Cardiac fibroblast (primary cell): ENCODE measurements at regions not wholly inside any gene's neighbourhood (a gene's known extent, or its start where the extent isn't known, plus 50 kb on each side); places are given as distances from the start of the nearest gene placed in this dataset.

Experiments
- DNase-seq, 2 donors: peaks; one replicate each; pipeline versions ENCODE4 v3.0.0 to v3.0.0-alpha.2; 2010; ENCODE audit warnings: low read depth in 2 of 2
- H3K4me3 ChIP-seq, 2 donors: replicated peaks in 1 of 2; 1 replicate in 1 of 2; 2 replicates in 1 of 2; pipeline ENCODE4 v1.5.1; 2011; ENCODE audit warnings: low read depth in 2 of 2, low read length in 2 of 2, mild to moderate bottlenecking in 2 of 2, moderate library complexity in 1 of 2
- CTCF ChIP-seq: IDR thresholded peaks from one replicate; pipeline ENCODE4 v1.5.1; 2011; ENCODE audit warnings: low read depth, mild to moderate bottlenecking, low read length, inconsistent platforms

DNA sequence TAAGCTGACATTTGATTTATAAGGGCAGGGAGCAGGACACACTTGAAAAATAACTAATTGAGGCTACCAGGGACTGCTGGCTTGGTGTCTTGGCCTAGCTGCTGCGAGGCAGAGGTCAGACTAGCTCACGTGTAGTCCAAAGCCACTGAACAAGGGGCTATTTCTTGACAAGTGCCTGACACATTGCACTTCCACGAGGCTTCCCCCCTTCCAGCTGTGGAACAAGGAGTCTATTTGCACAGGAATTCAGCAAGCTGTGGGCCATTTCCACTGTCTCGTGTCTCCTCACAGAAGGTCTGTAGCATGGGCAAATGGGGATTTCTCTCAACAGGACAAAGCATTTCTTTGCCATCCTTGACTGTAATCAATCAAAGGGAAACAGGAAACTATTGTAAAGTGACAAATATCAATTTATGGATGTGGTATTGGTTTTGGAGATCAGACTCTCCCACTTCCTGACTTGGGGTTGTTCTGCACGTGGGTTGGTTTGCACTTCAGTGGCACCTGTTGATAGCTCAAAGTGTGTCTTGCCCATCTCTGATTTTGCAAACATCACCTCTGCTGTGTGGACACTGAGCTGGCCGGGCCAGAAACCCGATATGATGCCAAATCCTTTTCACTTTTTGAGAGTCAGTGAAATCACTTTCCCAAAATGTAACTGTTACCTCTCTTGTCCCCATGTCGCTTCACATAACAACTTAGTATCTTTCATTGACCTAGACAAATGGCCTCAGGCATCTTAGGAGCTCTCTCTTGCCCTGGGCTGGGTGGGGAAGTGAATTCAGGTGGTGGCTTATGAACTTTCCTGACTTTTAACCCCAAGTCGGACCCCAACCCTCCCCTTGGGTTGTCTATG is 107.4 kb upstream of the MAMLD1 start:
- DNase-seq, result no peak
- no peak for TF ChIP-seq CTCF
- no peak overlapping the region for H3K4me3 ChIP-seq

- TF ChIP-seq CTCF, result no peak
- H3K4me3 ChIP-seq, result no peak overlapping the region
- DNase-seq, result no peak
These were observed 106.8 kb upstream of the MAMLD1 start for GRCh38 chrX:150256297-150256650.

DNA sequence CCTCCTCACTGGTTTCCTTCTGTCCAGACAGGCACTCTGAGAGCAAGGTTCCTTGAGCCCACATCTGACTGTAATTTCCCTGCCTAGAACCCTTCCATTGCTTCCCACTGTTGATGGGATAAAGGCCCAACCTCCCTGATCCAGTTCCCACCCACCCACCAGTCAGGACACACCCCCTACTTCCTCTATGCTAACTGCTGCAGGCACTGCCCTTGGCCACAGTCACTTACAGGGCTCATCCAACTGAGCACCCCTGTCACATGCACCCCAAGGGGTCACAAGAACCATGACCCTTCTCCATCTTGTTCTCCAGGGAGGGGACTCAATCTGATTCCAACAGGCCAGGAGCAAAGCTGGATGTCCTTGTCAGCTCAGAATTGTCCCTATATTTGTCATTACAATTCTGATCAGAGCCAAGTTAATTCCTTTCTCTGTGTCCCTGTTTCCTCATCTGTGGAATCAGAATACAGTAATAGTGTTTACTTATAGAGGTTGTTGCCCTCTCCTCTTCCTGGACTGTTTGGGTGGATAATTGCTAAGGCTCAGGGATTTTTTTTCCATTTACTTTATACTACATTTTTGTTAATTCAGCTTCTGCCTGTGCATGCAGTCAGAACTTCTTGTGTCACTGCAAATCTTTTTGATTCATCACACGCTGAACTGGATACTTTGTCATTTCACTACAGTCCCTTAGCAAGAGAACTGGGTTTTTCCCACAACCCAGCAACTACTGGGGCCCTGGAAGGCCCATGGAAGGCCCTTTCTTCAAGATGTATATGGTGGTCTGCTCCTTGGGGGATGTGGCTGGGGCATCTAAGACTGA is 105.6 kb upstream of the MAMLD1 start:
- TF ChIP-seq CTCF, result no peak
- no peak for DNase-seq
- H3K4me3 ChIP-seq, result no peak overlapping the region

DNA sequence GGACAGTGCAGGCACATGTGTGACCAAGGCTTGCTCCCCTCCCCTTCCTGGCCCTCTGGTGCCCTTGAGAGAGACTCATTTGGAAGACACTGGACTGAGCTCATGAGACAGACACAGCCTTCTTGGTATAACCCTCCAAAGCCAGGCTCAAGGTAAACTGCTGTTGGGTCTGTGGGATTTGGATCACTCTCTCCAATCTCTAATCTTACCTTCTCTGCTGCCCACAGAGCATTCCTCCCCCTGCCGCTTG is 105.0 kb upstream of the MAMLD1 start:
- no peak for DNase-seq
- no peak overlapping the region for H3K4me3 ChIP-seq
- no peak for TF ChIP-seq CTCF

DNA sequence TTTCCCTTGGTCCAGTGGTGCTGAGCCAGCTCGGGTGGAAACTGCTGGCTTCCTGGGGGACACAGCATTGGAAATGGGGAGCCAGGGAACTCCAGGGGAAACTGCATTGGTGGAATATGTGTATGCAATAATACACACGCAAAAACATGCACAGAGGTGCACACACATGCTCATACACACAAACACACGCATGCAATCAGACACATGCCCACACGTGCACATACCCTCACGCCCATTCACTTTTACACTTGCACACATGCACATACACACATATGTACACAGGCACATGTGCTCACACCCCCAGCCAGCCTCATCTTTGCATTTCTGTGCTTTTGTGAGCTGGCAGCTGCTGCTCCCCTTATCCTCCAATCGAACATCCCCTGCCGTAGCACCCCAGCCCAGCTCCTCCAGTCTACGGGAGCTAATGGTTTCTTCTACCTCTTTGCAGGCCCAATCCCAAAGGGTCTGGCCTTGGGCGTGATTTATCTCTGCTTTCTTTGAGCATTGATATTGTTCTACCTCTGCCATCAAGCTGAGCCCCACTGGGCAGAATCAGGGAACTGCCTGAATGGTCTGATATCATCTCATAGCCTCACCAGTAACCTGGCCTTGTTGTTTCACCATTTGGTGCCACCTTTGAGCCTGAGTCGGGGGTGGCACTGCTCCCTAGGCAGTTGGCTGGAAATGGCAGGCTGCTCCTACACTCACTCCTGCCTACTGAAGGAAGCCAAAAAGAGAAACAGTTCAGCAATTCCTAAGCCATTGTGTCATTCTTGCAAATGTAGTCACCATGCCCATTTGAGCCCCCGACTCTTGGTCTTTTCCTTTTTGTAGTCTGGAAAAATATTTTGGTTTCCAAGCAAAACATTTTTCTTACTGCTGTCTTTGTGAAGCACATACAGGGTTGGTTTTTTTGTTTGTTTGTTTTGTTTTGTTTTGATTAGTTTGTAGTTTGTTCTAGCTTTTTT is 104.4 kb upstream of the MAMLD1 start:
- DNase-seq, result peak; percentile 5 to 31

More for the DNA sequence above, 104.4 kb upstream of the MAMLD1 start:
- no peak overlapping the region for H3K4me3 ChIP-seq
- no peak for TF ChIP-seq CTCF
